K562 (cell line): ENCODE measurements at regions not wholly inside any gene's neighbourhood (a gene's known extent, or its start where the extent isn't known, plus 50 kb on each side); places are given as distances from the start of the nearest gene placed in this dataset.
A peak's percentile ranks its signal among the peaks of the same experiment; 100 is the strongest.

Experiments used
- CAMTA2 ChIP-seq: fragments of 250-450 bp; sonication (Bioruptor Pico); conservative IDR thresholded peaks from 2 replicates; pipeline ENCODE4 v1.5.1; 2022
- CBX8 ChIP-seq: fragments of 200-600 bp; sonication (generic); IDR thresholded peaks from 2 replicates; pipeline ENCODE4 v1.6.1; 2012; ENCODE audit warnings: borderline replicate concordance, mixed run types, low read depth, mild to moderate bottlenecking, moderate library complexity, mixed read lengths, low read length, control low read depth, inconsistent platforms; ENCODE audit not compliant: poor library complexity, severe bottlenecking; ENCODE audit errors: extremely low read depth
- COPS2 ChIP-seq: fragments of 450-650 bp; conservative IDR thresholded peaks from 2 replicates; pipeline ENCODE4 v1.6.1; 2016; ENCODE audit warnings: mild to moderate bottlenecking, moderate library complexity
- FOSL1 ChIP-seq: fragments of 200-800 bp; sonication (Bioruptor generic); conservative IDR thresholded peaks from 2 replicates; pipeline ENCODE4 v1.6.1; 2016; ENCODE audit warnings: missing genetic modification characterization, missing compliant biosample characterization
- GABPA ChIP-seq: fragments of 200-800 bp; sonication (Bioruptor generic); conservative IDR thresholded peaks from 2 replicates; pipeline ENCODE4 v1.6.1; 2016; ENCODE audit warnings: low read depth, missing genetic modification characterization, missing compliant biosample characterization
- HDAC6 ChIP-seq: IDR thresholded peaks from 2 replicates; pipeline ENCODE4 v1.6.1; 2012; ENCODE audit warnings: low read depth, mild to moderate bottlenecking, control low read depth, inconsistent platforms, low read length, moderate library complexity
- HLTF ChIP-seq: fragments of 450-650 bp; IDR thresholded peaks from 2 replicates; pipeline ENCODE4 v1.6.1; 2016
- HMGN3 ChIP-seq: IDR thresholded peaks from 2 replicates; pipeline ENCODE4 v1.6.1; 2011; ENCODE audit warnings: borderline replicate concordance, low read depth, mild to moderate bottlenecking, mixed read lengths, low read length; ENCODE audit not compliant: insufficient read length; ENCODE audit errors: extremely low read depth
- IRF2 ChIP-seq: sonication (generic); formaldehyde crosslinking; IDR thresholded peaks from 2 replicates; pipeline ENCODE4 v1.8.1; 2022; ENCODE audit warnings: mild to moderate bottlenecking, missing genetic modification reagents
- MXD1 ChIP-seq: fragments of 250-450 bp; sonication (Bioruptor Pico); IDR thresholded peaks from 2 replicates; pipeline ENCODE4 v1.8.0; 2021; ENCODE audit warnings: borderline replicate concordance, mild to moderate bottlenecking, moderate library complexity; ENCODE audit not compliant: poor library complexity, severe bottlenecking
- NFYB ChIP-seq: IDR thresholded peaks from 2 replicates; pipeline ENCODE4 v1.6.1; 2011; ENCODE audit warnings: mild to moderate bottlenecking, moderate library complexity; ENCODE audit not compliant: insufficient read length; ENCODE audit errors: extremely low read depth
- PHB ChIP-seq: fragments of 250-450 bp; sonication (Bioruptor Pico); IDR thresholded peaks from 2 replicates; pipeline ENCODE4 v1.5.0; 2021
- PTBP1 ChIP-seq: fragments of 200-400 bp; formaldehyde crosslinking; IDR thresholded peaks from 2 replicates; pipeline ENCODE4 v1.6.1; 2017; ENCODE audit warnings: low read depth, low read length
- SRSF3 ChIP-seq: fragments of 200-400 bp; formaldehyde crosslinking; IDR thresholded peaks from 2 replicates; pipeline ENCODE4 v1.6.1; 2016; ENCODE audit warnings: mild to moderate bottlenecking, low read length, moderate library complexity; ENCODE audit not compliant: insufficient read depth
- TCF3 ChIP-seq: sonication (generic); formaldehyde crosslinking; IDR thresholded peaks from 2 replicates; pipeline ENCODE4 v1.4.0; 2020; ENCODE audit warnings: mild to moderate bottlenecking, missing genetic modification reagents
- ZNF253 ChIP-seq: fragments of 250-450 bp; sonication (Bioruptor Pico); conservative IDR thresholded peaks from 2 replicates; pipeline ENCODE4 v1.6.1; 2021; ENCODE audit warnings: mild to moderate bottlenecking
- ZNF398 ChIP-seq: fragments of 250-450 bp; sonication (Bioruptor Pico); IDR thresholded peaks from 2 replicates; pipeline ENCODE4 v1.8.0; 2021; ENCODE audit warnings: moderate library complexity, mild to moderate bottlenecking, inconsistent platforms
- ZNF561 ChIP-seq: fragments of 450-650 bp; formaldehyde crosslinking; conservative IDR thresholded peaks from 2 replicates; pipeline ENCODE4 v1.4.0; 2020; ENCODE audit warnings: mild to moderate bottlenecking, moderate library complexity
- ZNF764 ChIP-seq: fragments of 250-450 bp; sonication (Bioruptor Pico); IDR thresholded peaks from 2 replicates; pipeline ENCODE4 v1.4.0; 2020; ENCODE audit warnings: low read depth, mild to moderate bottlenecking, moderate library complexity
- ZNF766 ChIP-seq: fragments of 200-800 bp; sonication (Bioruptor generic); conservative IDR thresholded peaks from 2 replicates; pipeline ENCODE4 v1.6.1; 2016; ENCODE audit warnings: missing genetic modification characterization, missing compliant biosample characterization
- ZNF785 ChIP-seq: fragments of 250-450 bp; sonication (Bioruptor Pico); IDR thresholded peaks from 2 replicates; pipeline ENCODE4 v1.4.0; 2020; ENCODE audit warnings: mild to moderate bottlenecking
- ZSCAN29 ChIP-seq: fragments of 450-650 bp; IDR thresholded peaks from 2 replicates; pipeline ENCODE4 v1.6.1; 2017
- TF ChIP-seq, protein P1 (sequence below): fragments of 450-650 bp; formaldehyde crosslinking; conservative IDR thresholded peaks from 2 replicates; pipeline ENCODE4 v1.4.0; 2022; ENCODE audit warnings: mild to moderate bottlenecking, missing genetic modification characterization
- TF ChIP-seq, protein P2 (sequence below): IDR thresholded peaks from 3 replicates; pipeline ENCODE4 v1.6.1; 2011; ENCODE audit warnings: borderline replicate concordance, mild to moderate bottlenecking, moderate library complexity; ENCODE audit not compliant: insufficient read length; ENCODE audit errors: extremely low read depth

- no peak for TF ChIP-seq NFYB
- TF ChIP-seq SRSF3, result no peak
- no peak for TF ChIP-seq PHB
- TF ChIP-seq, protein P1, sequence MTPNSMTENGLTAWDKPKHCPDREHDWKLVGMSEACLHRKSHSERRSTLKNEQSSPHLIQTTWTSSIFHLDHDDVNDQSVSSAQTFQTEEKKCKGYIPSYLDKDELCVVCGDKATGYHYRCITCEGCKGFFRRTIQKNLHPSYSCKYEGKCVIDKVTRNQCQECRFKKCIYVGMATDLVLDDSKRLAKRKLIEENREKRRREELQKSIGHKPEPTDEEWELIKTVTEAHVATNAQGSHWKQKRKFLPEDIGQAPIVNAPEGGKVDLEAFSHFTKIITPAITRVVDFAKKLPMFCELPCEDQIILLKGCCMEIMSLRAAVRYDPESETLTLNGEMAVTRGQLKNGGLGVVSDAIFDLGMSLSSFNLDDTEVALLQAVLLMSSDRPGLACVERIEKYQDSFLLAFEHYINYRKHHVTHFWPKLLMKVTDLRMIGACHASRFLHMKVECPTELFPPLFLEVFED (CRISPR knock-in tag), result no peak
- TF ChIP-seq HMGN3, result no peak
- TF ChIP-seq COPS2, result no peak
- no peak for TF ChIP-seq ZSCAN29
- TF ChIP-seq CBX8, result no peak
- TF ChIP-seq HDAC6, result no peak
- no peak for TF ChIP-seq ZNF766 (CRISPR knock-in tag)
- no peak for TF ChIP-seq IRF2 (CRISPR knock-in tag)
- no peak for TF ChIP-seq ZNF785 (CRISPR knock-in tag)
- TF ChIP-seq ZNF764, result no peak
- no peak for TF ChIP-seq CAMTA2 (CRISPR knock-in tag)
- TF ChIP-seq, protein P2, sequence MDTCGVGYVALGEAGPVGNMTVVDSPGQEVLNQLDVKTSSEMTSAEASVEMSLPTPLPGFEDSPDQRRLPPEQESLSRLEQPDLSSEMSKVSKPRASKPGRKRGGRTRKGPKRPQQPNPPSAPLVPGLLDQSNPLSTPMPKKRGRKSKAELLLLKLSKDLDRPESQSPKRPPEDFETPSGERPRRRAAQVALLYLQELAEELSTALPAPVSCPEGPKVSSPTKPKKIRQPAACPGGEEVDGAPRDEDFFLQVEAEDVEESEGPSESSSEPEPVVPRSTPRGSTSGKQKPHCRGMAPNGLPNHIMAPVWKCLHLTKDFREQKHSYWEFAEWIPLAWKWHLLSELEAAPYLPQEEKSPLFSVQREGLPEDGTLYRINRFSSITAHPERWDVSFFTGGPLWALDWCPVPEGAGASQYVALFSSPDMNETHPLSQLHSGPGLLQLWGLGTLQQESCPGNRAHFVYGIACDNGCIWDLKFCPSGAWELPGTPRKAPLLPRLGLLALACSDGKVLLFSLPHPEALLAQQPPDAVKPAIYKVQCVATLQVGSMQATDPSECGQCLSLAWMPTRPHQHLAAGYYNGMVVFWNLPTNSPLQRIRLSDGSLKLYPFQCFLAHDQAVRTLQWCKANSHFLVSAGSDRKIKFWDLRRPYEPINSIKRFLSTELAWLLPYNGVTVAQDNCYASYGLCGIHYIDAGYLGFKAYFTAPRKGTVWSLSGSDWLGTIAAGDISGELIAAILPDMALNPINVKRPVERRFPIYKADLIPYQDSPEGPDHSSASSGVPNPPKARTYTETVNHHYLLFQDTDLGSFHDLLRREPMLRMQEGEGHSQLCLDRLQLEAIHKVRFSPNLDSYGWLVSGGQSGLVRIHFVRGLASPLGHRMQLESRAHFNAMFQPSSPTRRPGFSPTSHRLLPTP, result no peak
- 0 out of 2 replicates have a peak, but pooled peaks have one; percentile 30 for TF ChIP-seq GABPA (tag)
- no peak for TF ChIP-seq ZNF253 (CRISPR knock-in tag)
- no peak for TF ChIP-seq PTBP1
- no peak for TF ChIP-seq MXD1
- no peak for TF ChIP-seq ZNF561 (CRISPR knock-in tag)
- TF ChIP-seq FOSL1 (tag), result peak; percentile 43; the same call in 1 of the 2 replicates
- TF ChIP-seq ZNF398 (CRISPR knock-in tag), result no peak
- TF ChIP-seq HLTF, result peak; percentile 42; the same call in 1 of the 2 replicates
- peak; percentile 80 for TF ChIP-seq TCF3 (CRISPR knock-in tag)
Measured at GRCh38 chr2:16746833-16747232, 81.2 kb upstream of the CYRIA start (continued).
